ENCODE measurements at regions not wholly inside any gene's neighbourhood (a gene's known extent, or its start where the extent isn't known, plus 50 kb on each side); places are given as distances from the start of the nearest gene placed in this dataset.
"Not testable (repeated sequence)": the region's sequence is repeated elsewhere in the genome, so short reads cannot be mapped to it uniquely, and the experiment has no call there.

DNA sequence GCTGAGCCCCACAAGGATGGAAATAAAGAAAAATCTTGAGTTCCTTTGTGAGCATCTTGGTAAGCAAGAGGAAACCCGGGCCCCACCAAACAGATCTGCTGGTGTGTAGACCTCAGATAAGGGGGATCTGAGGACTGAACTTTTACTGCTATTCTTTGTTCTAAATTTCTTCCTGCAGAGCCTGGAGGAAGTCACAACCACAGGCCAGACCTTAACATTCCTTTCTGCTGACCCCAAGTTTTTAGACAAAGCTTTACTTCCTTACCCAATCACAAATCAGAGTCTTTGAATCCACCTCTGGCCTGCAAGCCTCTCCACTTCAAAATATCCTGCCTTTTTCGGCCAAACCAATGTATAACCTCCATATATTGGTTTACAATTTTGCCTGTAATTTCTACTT, 352.6 kb upstream of the AUTS2 start:
- FAIRE-seq (no peak), DNase-seq (ENCODE audit: low spot score) (peak; percentile 17)

- FAIRE-seq (no peak), DNase-seq (ENCODE audit: low spot score) (no peak)
These were observed 351.5 kb upstream of the AUTS2 start for GRCh38 chr7:69246758-69247157.

DNA sequence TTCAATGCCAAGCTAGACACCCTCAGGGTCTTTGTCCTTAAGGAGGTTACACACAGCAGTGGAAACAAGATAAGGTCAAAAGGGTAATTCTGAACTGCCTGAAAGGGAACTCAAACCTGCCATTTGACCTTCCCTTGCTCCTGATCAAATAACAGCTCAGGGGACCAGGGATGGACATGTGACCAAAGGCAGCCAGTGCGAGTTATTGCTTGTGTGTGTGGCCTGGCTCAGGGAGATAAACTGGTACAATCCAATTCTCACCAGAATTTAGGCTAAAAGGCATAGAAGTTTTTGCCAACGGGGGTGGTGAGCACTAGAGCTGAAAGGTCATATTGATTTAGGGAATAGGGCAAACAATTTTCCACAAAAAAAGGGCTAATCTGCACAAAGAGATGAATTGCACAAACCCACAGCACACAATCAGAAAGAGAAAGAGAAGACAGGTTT, 349.9 kb upstream of the AUTS2 start:
- FAIRE-seq; DNase-seq (ENCODE audit: low spot score): not testable (repeated sequence)

DNA sequence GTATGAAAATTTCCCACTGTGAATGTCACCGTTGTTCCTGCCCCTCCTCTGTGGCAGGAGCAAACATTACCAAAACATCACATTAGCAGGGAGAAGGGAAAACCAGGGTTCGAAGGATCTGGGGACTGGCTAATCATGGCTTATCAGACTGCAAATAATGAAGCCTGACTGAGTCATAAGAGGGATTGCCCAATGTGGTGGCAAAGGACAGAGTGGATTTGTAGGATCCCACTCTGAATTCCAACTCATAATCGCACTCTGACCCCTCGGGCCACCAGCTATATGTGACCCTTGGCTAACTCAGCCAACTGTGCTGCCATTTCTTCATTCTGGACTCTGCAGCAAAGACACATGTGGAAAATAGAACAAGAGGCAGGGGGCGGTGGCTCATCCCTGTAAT, 347.3 kb upstream of the AUTS2 start:
- no peak for FAIRE-seq
- no peak for DNase-seq (ENCODE audit: low spot score)

GRCh38 chr7:69254643-69255042, 343.6 kb upstream of the AUTS2 start:
- DNase-seq (ENCODE audit: low spot score) (no peak), FAIRE-seq (no peak)

DNA sequence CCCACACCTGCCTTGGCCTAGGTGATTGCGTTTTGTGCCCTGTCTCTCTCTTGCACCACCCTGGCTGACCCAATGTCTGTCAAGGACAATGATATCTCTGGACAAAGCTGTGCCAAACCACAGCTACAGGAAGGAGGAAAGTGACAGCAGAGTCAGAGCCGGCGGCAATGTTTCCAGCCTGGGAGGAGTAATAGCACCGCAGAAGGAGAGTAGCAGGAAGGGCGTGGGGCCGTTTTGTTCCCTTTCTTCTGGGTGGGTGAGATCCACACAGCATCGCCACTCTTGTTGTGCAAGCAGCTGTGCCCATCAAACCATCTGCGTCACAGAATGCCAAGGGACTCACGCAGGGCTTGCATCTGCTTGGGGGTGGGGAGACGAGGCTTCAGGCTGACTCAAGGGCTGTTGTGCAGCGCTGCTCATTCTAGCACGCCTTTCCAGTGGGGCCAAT, 341.6 kb upstream of the AUTS2 start:
- DNase-seq (ENCODE audit: low spot score): peak; percentile 38
- no peak for FAIRE-seq

GRCh38 chr7:69257592-69257991, 340.7 kb upstream of the AUTS2 start:
- peak; percentile 79 for FAIRE-seq

DNA sequence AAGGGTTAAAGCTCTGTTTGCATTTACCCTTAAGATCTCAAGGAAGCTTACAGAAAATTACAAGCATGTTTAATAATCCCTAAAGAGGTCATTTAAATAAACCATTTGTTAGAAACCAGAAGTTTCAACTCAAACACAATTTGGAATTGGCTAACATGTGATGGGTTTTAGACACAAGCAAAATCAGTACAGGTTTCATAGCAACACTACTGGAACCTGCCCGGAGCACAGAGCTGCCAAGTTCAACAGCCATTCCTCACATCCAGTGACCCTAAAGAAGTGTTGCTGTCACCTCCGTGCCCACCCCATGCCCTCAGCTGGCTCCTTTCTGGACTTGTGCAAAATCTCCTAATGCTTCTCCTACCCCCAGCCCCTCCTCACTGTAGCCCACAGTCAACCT, 338.8 kb upstream of the AUTS2 start:
- DNase-seq (ENCODE audit: low spot score): no peak
- no peak for FAIRE-seq

More at GRCh38 chr7:69257592-69257991, 340.7 kb upstream of the AUTS2 start:
- no peak for DNase-seq (ENCODE audit: low spot score)

DNA sequence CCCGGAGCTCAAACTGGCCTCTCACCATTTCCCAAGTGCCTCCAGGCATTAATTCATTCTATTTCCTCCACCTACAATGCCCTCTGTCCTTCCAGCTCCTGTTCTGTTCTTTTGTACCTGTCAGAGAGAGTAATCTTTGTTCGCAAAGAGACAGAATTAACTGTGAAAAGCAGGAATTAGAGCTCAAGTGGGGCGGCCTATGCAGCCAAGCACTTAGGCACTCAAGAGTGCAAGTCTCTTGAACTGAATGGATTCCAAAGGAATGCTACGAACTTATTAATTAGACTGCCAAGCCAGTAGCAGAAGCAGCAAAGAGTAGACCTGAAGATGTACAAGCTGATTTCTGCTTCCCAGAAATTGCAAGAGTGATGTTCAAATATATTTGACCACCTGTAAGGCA, 338.3 kb upstream of the AUTS2 start:
- FAIRE-seq: no peak
- no peak for DNase-seq (ENCODE audit: low spot score)

DNA sequence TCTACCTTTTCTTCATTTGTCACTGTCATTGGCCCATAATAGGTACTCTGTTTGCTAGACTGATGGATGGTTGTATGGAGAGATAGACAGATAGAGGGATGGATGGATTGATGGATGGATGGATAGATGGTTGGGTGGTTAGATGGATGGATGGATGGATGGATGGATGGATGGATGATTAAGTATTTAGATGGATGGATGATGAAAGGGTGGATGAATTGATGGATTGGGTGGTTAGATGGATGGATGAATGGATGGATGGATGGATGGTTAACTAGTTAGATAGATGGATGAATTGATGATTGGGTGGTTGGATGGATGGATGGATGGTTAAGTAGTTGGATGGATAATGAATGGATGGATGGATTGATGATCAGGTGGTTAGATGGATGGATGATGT, 334.7 kb upstream of the AUTS2 start:
- peak; percentile 77 for FAIRE-seq
- no peak for DNase-seq (ENCODE audit: low spot score)

- DNase-seq (ENCODE audit: low spot score) (no peak), FAIRE-seq (no peak)
These were observed 328.5 kb upstream of the AUTS2 start for GRCh38 chr7:69269806-69270205.

DNA sequence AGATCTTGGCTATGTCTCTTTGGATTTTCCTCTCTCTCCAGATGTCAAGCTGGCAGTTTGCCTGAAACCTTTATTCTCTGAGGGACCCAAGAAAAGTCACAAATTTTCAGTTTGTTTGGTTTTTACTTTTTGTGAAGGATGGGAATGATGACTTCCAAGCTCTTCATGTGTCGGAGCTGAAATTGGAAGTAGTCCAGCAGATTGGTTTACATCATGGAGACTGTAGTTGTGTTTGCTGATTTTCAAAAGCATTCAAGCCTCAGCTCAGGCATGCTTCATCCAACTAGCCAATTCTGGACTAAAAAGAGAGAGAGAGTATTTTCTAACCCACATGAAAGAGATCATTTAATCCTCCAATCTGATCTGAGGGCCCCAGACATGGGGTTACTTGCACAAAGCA, 326.2 kb upstream of the AUTS2 start:
- DNase-seq (ENCODE audit: low spot score) (no peak), FAIRE-seq (no peak)

GRCh38 chr7:69276011-69276729, 322.1 kb upstream of the AUTS2 start:
- DNase-seq (ENCODE audit: low spot score) (no peak), FAIRE-seq (no peak)

GRCh38 chr7:69277366-69277765, 320.9 kb upstream of the AUTS2 start:
- no peak for FAIRE-seq
- no peak for DNase-seq (ENCODE audit: low spot score)

DNA sequence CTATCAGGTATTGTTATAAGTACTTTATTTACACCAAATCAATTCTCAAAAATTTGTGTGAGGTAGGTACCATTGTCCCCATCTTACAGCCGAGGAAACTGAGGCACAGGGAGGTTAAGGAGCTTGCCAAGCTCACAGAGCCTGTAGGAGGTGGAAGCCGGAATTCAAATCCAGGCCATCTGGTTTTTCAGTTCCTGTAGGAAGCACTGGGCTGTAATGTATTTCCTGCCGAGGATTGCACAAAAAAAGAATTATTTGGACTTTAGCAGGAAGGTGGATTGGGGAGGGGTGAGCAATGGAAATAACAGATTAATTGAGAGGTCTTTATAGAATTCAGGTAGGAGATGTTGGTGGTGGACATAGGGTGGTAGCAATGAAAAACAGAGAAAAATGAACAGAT, 315.3 kb upstream of the AUTS2 start:
- FAIRE-seq (no peak), DNase-seq (ENCODE audit: low spot score) (no peak)

GRCh38 chr7:69283421-69283820, 314.9 kb upstream of the AUTS2 start:
- DNase-seq (ENCODE audit: low spot score): no peak
- no peak for FAIRE-seq

DNA sequence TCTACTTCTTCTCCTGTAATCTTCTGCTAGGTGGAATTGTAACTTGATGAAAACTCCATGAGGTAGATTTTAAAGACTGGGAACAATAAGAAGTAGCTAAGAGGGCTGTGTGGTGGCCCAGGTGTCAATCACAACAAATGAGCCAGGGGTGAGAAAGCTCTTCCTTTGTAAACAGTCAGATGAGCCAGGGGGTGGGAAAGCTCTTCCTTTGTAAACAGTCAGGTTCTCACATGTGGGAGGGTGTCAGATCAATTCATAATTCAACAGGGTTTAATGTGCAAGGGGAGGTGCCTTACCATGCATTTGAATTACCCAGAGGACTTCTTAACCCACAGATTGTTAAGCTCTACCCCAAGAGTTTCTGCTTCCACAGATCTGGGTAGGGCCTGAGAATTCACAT, 312.4 kb upstream of the AUTS2 start:
- no peak for DNase-seq (ENCODE audit: low spot score)
- no peak for FAIRE-seq

- FAIRE-seq (no peak), DNase-seq (ENCODE audit: low spot score) (no peak)
These were observed 302.3 kb upstream of the AUTS2 start for GRCh38 chr7:69295977-69296376.

GRCh38 chr7:69301253-69301652, 297.0 kb upstream of the AUTS2 start:
- FAIRE-seq (no peak), DNase-seq (ENCODE audit: low spot score) (no peak)

DNA sequence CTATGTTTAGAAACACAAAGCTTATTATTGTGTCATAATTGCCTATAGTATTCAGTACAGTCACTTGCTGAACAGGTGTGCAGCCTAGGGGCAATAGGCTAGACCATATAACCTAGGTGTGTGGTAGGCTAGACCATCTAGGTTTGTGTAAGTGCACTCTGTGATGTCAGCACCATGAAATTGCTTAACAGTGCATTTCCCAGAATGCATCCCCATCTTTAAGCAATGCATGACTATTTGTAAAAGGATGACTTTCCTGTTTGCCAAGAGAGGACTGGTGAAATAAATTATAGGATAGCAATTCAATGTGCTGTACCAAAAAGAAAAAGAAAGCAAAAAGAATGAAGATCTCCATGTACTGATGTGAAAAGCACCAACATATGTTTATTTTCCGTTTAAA, 288.7 kb upstream of the AUTS2 start:
- no peak for FAIRE-seq
- no peak for DNase-seq (ENCODE audit: low spot score)

- no peak for DNase-seq (ENCODE audit: low spot score)
- FAIRE-seq: no peak
These were observed 286.8 kb upstream of the AUTS2 start for GRCh38 chr7:69311489-69311888.

DNA sequence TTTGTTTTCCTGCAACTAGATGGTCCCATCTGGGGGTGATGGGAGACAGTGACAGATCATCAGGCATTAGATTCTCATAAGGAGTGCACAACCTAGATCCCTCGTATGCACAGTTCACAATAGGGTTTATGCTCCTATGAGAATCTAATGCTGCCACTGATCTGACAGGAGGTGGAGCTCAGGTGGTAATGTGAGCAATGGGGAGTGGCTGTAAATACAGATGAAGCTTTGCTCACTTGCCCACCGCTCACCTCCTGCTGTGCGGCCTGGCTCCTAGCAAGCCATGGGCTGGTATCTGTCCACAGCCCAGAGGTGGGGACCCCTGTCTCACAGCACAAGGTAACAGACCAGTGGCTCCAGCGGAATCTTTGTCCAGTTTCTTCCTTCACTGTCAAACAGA, 284.4 kb upstream of the AUTS2 start:
- FAIRE-seq; DNase-seq (ENCODE audit: low spot score): not testable (repeated sequence)

GRCh38 chr7:69318794-69319193, 279.5 kb upstream of the AUTS2 start:
- DNase-seq (ENCODE audit: low spot score): no peak
- FAIRE-seq: no peak

GRCh38 chr7:69328516-69328915, 269.8 kb upstream of the AUTS2 start:
- no peak for FAIRE-seq
- no peak for DNase-seq (ENCODE audit: low spot score)

All from urothelium cell line (cell line).